ENCODE measurements at regions not wholly inside any gene's neighbourhood (a gene's known extent, or its start where the extent isn't known, plus 50 kb on each side); places are given as distances from the start of the nearest gene placed in this dataset.

- TF ChIP-seq CTCF (IDR thresholded peaks at IDR 0.05) (no peak), POLR2A (IDR thresholded peaks at IDR 0.05) (no peak)
Measured at GRCh38 chr2:16950436-16950835, 284.8 kb upstream of the CYRIA start.

All from esophagus squamous epithelium (tissue), 4 donors.